ENCODE measurements at regions not wholly inside any gene's neighbourhood (a gene's known extent, or its start where the extent isn't known, plus 50 kb on each side); places are given as distances from the start of the nearest gene placed in this dataset.

GRCh38 chr21:27114111-27114510, 147.2 kb upstream of the ADAMTS5 start:
- DNase-seq = no peak

GRCh38 chr21:27112186-27112585, 145.3 kb upstream of the ADAMTS5 start:
- DNase-seq = no peak

DNA sequence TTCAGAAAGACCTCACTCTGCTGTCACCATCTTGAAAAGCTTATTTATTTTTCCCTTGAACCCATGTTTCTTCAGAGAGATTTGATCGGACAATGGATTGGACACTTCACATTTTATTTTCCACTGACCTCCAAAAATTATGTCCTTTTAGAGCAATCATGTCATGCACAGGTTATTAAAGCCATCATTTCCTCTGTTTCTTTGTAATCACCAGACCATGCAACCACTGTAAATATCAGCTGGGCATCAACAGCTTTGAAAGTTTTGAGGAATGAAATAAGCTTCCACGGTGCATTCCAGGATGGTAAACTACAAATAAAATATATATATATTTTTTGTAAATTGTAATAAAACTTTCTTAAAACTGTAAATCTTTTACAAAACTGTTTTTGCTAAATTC, 144.1 kb upstream of the ADAMTS5 start:
- DNase-seq = no peak

GRCh38 chr21:27108701-27109100, 141.8 kb upstream of the ADAMTS5 start:
- no peak for DNase-seq

DNA sequence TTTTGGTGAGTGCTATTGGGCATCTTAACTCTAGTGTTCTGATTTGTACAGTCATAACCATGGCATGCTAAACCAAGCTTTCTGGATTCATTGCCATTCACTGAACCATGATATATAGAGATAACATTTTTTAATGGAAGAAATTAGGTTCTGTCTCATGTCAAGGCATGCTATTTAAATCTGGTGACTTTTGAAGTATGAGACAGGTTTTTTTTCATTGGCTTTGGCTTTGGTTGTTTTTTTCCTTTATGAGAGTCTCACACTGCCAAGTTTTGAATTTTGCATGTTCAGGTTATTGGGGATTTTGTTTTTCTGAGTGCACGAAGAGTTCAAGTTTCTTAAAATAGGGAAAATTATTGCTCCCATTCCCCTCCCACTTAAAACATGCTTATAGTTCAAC, 141.3 kb upstream of the ADAMTS5 start:
- DNase-seq = no peak

DNA sequence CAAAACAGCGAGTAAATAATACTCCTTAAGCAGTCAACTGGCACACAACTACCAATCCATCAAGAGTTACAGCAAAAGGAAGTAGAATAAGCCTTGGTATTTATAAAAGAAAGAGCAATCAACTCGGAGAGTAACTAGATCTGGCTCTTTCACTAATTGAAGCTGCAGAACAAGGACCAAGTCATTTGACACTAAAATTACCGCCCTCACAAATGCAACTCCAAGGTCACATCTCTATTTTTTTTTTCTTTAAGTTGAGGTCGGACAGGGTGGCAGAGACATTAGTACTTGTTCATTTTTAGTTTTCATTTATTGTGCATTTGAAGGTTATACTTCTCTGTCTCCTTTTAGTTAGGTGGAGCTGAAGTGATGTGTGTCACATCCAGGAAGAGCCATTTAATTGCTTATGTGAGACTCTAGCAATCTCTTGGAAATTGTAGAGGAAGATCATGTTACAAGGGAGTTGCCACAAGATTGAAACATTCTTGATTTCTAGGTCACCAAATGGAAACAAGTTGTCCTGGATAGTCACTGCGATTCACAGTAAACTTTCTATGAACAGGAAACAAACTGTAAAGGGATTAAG, 138.1 kb upstream of the ADAMTS5 start:
- DNase-seq = no peak

GRCh38 chr21:27103768-27104167, 136.9 kb upstream of the ADAMTS5 start:
- no peak for DNase-seq

DNA sequence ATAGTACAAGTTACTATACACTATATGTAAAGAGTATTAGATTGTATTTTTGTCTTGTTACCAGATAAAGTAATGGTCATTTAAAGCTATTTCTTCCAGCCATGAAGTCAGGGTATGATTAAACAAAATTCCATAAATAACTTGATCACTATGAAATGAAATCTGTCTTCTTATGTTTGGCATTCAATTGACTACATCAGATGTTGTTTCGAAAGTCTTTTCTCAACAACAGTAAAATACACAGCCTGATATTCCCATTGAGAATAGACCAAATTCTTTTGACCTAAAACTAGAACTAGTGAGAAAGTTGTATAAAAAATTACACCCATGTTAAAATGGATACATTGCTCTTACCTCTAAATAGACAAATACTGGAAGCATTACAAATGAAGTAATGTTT, 134.6 kb upstream of the ADAMTS5 start:
- DNase-seq = no peak

DNA sequence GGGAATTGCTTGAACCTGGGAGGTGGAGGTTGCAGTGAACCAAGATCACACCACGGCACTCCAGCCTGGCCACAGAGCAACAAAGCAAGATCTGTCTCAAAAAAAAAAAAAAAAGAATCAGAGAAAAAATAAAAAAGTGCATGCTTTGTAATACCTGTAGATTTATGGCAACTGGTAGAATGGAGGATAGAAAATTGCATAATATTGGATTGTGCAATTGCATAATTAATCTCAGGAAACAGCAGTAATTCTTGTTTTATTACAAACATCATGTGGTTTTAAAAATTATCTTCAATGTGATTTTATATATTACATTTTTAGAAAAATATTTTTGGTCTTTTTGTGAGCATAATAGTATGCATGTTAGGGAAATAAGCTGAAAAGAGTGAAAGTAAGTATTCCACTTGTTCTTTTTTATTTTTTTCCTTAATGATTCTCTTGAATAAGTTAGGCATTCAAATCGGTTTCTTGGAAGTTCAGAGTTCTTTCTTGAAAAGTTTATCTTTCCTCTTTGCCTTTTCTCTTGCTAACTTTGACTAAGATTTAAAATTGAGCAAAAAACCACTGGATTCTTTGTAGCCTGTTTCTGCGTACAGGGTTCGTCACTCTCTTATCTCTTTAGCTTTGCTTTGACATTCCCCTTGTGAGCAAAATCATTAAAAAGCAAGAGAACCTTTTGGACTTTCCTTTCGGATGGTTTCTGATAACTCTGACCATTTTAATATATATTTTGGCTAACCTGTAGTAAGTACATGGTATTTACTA, 127.5 kb upstream of the ADAMTS5 start:
- DNase-seq = no peak

DNA sequence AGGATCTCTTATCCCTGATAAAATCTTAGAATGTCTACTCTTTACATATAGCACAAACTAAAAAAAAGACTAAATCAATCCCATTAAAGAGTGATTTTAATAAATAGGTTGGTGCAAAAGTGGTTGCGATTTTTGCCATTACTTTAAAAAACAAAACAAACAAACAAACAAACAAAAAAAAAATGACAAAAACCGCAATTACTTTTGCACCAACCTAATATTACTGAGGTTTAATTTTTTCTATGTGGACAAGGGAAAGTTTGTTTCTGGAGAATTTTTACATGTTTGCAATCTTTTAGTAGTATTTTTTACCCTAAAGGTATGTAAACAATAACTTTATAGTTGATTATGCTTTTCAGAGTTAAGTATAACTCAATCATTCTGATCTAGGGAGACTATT, 119.7 kb upstream of the ADAMTS5 start:
- no peak for DNase-seq

DNA sequence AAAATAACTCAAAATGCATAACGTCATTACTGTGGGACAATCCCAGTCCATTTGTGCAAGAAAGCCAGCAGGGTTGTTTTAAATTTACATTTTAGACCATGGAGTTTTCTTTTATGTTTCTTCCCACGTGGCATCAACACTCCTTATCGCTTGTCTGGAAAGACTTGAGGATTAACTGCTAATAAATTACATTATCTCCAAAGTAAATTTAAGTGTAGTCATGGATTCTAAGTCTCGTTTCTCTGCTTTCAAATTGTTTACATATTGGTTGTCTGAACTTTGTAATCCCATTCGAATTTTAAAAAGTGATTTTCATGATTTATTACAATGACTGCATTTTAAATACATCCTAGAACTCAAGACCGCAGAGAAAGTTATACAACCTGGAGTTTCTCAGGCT, 119.3 kb upstream of the ADAMTS5 start:
- DNase-seq = no peak

- no peak for DNase-seq
Observed at GRCh38 chr21:27085387-27085786, 118.5 kb upstream of the ADAMTS5 start.

DNA sequence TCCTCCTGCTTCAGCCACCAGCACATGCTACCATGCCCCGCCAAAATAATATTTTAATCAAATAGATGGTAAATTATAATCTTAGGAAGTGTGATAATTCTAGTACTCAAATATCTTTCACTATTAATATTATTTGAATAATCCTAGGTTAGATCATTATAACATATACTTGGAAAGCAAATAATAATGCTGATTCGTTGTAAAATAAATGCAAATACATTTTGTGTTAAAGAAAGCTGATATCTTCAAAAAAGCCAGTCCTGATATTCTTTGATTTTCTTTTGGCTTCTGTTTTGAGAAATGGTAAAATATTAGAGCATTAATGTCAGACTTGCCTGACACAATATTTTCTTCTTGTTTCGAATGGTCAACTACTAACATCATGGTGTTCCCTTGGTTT, 116.3 kb upstream of the ADAMTS5 start:
- no peak for DNase-seq

DNA sequence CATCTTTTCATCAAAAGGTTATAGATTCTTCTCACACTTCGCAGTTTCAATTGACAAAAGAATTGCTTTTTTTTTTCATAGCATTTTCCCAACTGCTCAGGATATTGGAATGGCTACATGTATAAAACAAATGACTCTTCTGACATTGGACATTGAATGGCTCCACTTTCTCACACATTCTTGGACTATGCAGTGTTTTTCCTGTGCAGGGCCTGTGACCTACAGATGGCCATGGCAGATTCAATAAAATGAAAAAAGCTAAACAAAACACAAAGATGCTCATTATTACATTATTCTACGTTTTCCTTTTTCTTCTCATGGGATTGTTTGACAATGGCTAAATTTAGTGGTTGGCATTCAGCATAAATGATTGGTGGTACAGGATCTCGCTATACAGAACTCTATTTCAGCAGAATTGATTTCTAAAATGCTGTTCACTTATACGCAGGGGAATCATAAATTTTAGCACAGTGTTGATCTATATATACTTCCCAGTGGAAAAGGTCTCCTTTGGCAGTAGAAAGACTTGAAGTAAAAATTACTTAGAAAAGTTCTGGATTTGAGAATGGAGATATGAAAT, 115.6 kb upstream of the ADAMTS5 start:
- DNase-seq = no peak

DNA sequence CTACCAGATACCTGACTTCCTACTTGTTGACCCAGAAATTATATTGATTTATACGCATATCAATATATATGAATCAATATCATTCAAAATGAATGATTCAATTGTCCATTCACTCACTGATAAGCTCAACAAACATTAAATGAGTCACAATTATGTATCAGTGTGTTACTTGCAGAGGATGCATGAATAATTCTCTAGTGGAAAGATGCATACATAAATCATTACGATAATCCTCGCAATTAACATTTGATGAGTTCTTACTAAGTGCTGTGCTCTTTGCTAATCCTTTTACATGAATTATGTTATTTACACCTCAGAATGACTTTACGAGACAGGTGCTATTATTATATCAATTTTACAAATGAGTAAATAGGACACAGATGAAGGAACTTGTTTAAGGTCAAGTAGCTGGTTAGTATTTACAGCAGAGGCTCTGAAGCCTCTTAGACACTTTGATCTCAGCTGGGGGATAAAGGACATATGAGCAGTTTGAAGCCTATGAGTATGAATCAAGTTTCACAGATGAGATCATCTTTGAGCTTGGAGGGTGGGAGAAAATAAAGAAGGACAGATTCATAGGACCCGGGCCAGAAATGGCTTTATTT, 112.8 kb upstream of the ADAMTS5 start:
- DNase-seq = no peak

- DNase-seq = no peak
Observed at GRCh38 chr21:27078915-27079314, 112.0 kb upstream of the ADAMTS5 start.

GRCh38 chr21:27077501-27077900, 110.6 kb upstream of the ADAMTS5 start:
- DNase-seq = no peak

DNA sequence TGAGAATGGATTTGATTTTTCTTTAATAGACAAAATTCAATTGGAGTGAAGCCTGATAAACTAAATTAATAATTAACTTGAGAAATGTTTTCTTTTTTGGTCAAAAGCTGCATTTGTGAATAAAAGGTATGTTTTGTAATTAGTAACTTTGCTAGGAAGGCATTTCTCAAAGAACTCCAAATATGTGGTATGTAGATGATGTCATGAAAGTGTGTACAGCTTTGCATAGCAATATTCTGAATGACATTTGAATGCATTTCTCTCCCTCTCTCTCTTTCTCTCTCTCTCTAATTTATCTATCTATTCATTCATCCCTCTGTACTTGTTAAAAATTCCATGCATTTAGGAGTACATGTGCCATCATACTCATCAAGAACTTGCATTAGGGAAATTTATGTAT, 109.1 kb upstream of the ADAMTS5 start:
- no peak for DNase-seq

- DNase-seq = no peak
Observed at GRCh38 chr21:27070861-27071670, 104.2 kb upstream of the ADAMTS5 start.

DNA sequence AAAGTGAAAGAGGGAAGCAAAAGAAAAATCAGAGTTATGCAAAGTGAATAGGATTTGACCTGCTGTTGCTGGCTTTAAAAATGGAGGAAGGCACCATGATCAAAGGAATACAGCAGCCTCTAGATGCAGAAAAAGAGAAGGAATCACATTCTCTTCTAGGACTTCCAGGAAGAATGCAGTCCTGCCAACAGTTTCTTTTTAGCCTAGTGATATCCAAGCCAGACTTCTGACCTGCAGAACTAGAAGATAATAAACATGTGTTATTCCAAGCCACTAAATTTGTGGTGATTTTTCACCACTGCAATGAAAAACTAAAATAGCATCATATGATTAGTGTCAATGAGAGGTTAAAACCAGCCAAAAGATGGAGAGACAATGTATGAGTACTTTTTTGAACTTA, 101.9 kb upstream of the ADAMTS5 start:
- DNase-seq = no peak

DNA sequence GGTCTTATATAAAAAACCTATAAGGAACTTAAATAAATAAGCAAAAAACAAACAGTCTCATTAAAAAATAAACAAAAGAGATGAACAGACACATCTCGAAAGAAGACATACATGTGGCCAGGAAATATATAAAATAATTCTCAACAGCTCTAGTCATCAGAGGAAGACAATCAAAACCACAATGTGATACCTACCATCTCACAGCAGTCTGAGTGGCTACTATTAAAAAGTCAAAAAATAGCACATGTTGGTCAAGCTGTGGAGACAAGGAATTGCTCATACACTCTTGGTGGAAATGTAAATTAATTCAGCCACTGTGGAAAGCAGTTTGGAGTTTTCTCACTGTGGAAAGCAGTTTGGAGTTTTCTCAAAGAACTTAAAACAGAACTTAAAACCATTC, 100.3 kb upstream of the ADAMTS5 start:
- DNase-seq = no peak

- DNase-seq = no peak
Observed at GRCh38 chr21:27062443-27062842, 95.6 kb upstream of the ADAMTS5 start.

- no peak for DNase-seq
Observed at GRCh38 chr21:27061770-27062169, 94.9 kb upstream of the ADAMTS5 start.

Measured in NCI-H1105 (cell line).